NCI-H2196 treated with DMSO at 0.1 percent for 48 hours (cell line): ENCODE measurements at regions not wholly inside any gene's neighbourhood (a gene's known extent, or its start where the extent isn't known, plus 50 kb on each side); places are given as distances from the start of the nearest gene placed in this dataset.

Experiments used
- DNase-seq: peaks from one replicate; lab custom pipeline; 2025; ENCODE audit not compliant: unreplicated experiment; lab: John Stamatoyannopoulos, UW

DNA sequence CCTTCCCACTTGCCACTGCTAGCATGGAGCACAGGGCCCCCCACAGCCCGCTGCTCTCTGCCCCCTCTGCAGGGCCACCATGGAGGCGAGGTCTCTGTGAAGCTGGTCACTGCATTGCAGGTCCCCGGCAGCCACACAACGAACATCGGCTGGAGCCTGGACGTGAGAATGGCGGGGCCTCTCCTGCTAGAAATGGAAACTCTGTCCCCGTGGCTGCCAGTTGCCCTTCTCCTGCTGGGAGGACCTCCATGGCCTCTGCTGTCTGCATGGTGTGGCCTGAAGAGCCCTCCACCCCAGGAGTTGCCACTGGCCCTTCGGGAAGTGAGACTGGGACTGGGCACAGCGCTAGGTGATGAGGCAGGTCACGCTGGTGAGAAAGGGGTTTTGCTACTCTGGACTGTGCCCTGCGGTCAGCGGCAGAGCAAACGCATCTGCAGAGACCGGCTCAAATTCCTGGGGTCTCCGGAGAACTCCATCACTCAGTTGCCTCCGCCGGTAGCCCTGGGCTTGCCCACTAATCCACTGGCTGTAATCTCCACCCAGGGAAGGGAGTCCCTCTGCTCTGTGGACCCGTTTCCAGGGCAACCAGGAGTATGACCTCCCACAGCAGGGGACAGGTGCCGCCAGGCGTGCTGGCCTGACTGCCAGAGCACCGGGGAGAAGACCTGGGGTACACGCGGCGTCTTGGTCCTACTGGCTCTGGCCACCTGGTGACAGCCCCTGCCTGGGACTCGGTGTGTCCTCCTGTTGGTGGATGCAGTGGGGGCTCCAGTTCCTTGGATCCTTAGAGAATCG is 806.3 kb downstream of the BRD1 start:
- DNase-seq: no peak

DNA sequence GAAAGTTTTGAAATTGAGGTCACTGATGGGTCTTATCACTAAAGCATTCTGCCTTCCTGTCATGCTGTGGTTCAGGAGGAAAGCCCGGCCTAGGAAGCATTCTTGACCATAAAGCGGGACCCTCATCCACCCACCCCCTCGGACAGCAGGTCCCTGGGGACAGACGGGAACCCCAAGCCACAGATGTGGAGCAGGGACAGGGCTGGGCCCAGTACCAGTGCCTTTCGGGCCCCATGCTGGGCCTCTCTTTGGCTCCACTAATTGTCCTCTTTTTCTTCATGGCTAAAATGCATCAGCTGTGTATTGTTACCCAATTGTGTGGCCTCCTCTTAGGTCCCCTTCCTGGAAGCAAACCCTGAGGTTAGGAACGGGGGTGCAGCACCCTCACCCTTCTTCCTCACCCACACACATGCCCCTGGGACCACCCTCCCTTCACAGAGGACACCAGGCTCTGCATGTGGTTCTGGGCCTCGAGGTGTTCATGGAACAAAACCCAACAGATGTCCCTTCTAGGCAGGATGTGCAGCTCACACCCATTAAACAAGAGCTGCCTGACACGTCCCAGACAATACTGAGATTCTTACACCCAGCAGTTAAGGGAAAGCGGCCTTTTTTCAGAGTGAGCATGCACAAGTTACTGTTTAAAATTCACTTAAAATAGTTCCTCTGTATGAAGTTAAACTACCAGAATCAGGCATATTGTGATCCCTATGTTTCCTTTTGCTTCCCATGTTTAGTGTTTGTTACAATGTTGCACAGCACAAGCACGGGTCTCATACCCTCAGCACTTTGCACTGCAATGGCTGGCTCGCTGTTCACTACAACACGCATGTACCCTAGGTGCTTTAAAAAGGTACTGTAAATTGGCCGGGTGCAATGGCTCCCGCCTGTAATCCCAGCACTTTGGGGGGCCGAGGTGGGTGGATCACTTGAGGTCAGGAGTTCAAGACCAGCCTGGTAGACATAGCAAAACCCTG is 807.6 kb downstream of the BRD1 start:
- no peak for DNase-seq

DNA sequence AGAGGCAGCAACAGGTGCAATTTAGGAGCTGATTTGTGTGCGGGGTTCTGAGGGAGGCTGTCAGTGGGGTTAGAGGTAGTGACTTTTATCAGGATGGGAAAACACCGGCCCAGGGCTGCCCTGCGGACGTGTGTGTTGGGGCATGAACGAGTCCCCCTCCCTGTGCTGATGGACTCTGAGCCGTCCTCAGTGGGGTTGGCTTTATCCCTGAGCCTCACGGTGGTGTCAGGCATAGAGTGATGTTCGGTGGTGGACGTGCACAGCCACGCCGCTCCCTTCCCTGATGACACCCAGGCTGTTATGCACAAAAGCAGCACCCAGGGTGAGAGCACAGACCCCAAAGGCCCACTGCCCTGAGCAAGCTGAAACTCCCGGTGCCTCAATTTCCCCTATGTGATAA is 809.1 kb downstream of the BRD1 start:
- DNase-seq: no peak

DNA sequence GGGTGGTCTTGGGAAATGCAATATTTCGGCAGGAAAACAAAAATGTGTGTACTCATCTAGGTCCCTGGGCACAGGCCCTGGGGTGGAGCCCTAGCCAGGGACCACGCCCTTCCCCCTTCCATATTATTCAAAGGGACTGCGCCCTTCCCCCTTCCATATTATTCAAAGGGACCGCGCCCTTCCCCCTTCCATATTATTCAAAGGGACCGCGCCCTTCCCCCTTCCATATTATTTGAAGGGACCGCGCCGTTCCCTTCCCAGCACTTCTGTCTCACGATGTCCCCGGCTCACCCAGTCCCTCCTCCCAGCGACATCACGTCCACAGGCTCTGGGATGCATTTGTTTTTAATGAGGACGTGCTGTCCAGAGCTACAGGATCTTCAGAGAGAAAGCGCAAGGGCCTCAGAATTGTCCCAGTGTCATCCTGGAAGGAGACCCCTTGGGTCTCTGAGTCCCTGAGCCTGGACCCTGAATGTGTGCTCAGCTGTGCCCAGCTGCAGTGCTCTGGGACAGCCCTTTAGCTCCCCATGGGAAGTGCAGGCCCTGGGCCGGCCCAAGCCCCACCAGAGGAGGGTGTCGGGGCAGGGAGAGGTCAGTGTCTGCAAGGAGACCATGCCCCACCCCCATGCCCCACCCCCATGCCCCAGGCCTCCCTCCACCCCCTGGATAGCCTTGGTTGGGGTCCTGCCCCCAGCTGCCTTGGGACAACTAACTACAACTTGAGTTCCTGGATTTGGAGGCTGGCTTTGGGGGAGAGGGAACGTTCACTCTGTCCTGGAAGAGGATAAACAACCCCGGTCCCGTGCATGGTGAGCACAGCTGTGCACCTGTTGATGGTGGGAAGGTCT is 810.0 kb downstream of the BRD1 start:
- no peak for DNase-seq

DNA sequence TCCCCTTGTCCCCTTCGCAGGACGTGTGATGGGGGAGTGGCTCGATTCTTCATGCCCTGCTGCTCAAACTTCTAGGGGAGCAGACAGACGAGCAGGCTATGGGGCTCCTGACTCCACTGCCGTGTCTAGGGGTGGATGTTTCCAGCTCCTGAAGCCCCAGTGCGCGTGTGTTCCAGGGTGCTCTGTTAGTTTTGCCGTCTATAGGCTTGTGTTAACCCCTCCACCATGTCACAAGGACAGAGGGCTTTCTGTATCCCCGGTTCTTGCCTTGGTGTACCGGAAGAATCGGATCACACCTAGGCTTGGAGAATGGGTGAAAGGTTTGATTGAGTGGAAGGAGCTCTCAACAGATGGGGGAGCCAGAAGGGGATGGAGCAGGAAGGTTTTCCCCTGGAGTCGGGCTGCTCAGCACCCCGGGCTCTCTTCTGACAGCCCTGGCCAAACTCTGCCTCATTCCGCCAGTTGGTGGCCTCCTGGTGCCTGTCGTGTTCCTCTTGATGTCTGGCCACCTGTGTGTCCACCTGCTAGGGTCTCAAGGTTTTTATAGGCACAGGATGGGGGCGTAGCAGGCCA is 810.7 kb downstream of the BRD1 start:
- DNase-seq: no peak

DNA sequence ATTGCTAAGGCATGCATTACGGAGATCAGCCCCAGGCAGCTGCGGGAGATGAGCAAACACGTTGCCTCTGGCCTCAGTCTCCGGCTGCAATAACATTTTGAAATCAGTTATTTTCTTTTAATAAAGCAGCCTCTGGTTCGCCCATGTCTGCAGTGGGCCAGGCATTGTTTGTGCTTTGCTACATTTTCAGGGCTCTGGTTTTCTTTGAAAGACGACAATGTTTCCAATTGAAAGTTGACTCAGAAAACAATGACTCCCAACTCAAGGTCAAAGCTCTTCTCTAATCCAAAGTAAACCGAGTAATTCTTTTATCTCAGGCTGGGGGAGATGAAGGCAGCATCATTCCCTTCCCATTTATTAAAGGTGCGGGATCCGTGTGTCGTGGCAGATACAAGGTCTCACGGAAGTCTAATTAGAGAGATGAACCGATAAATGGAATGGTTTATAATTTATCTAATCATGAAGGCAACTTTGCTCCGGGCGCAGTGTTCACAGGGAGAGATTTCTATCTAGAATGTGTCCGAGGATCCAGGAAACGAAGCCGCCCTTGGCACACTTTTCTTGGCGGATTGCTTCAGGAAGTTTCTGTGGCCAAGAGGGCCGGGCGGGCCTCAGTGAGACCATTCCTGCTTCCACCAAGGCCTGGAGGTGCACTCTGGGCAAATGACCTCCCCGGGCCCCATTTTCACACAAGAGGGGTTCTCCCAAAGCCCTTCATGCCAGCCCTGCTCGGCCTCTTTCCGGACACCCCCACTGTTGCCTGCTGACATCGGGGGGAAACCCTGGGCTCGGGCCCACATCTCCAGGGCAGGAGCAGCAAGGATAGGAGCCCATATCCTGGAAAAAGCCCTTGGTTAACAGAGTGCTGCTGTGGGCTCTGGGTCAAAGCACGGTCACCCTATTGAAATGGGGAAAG is 811.4 kb downstream of the BRD1 start:
- no peak for DNase-seq

DNA sequence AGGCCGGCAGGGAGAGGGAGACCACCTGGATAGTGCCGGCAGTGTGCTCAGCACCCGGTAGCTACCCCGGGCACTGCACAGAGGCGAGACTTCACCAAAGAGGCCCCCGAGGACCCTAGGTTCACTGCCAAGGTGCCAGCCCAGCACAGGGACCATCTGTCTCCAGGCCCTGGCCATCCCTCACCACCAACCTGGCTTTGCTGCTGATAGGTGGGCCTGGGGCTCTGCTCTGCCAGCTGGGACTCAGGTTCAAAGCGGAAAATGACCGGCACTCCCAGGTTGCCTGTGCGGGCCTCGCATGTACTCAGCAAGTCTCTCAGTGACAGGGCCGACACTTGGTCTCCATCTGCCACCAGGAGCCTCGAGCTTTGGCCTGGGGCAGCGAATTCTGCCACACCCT is 812.2 kb downstream of the BRD1 start:
- no peak for DNase-seq

DNA sequence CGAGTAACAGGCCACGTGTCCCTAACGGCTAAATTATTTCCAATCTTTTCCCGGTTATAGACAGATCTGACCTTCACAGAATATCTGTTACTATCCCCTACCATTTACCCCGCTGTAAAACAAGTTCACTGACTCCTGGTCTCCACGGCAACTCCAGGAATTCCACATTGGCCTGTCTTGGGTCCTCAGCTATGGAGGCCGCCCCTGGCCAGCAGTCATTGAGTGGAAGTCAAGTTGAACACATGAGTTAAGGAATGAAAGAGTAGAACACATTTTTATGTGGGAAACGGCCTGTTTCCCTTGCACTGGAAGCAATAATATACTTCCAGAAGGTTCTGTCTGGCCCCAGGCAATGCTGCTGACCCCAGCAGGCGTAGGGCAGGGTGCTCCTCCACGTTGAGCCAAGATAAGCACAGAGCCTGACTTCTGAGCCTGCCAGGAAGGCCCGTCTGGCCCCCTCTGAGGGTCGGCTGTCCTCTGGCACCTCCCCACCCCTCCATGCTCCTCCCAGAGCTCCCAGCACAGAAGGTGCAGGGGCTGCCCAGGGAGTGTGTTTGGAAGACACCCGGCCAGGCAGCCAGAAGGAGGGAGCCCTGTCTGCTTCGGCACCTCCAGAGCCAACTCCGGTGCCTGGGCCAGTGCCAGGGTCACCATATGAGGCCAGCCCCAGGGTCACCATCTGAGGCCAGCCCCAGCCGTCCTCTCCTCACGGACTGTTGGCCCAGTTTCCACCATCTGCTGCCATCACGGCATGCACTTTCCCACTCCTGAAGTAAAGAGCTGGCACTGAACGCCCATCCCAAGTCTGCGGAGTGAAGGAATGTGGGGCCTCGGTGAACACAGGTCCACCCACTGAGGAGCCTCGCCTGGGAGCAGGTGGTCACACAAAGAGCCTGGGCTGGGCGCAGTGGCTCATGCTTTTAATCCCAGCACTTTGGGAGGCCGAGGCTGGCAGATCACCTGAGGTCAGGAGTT is 813.2 kb downstream of the BRD1 start:
- no peak for DNase-seq

DNA sequence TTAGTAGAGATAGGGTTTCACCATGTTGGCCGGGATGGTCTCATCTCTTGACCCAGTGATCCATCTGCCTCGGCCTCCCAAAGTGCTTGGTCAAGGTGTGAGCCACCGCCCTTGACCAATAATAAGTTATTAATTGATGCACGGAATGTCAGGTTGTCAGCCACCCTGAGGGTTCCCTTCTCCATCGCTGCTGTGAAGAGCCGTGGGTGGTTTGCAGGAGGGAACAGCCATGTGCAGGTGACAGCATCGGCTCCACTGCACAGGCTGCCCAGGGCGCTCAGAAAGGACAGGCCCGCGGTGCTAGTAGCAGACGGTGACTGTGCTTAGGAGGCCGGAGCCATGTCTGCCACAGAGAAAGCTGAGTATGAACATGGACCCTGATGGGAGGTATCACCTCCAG is 814.0 kb downstream of the BRD1 start:
- DNase-seq: no peak

DNA sequence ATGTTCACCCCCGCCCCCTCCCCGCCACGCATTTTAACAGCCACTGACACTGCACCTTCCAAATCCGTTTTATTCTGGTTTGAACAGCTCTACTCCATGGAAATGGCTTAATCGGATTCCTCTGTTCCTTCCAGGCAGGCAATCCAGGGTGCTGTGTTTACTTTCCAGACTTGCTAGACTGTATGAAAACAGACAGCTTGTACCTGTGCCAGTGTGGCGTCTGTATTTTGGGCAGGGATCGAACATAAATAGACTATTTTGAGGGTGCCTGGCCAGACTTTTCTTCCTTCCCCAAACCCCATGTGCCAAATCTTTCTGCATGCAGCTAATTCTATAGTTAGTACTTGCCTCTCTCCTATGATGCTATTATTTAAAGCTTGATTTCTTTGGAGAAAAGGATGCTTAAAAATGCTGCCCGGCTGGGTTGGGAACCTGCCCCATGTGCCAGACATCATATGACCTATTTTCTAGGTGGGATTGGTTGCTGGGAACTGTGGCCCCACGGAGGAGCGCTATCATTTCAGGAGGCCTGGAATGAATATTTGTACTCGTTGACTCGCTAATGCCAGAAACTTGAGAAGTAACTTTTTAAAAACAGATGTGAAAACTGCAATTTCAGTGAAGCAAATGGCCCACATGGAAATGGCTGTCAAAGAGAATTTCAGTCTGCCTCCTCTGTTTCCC is 814.8 kb downstream of the BRD1 start:
- no peak for DNase-seq

DNA sequence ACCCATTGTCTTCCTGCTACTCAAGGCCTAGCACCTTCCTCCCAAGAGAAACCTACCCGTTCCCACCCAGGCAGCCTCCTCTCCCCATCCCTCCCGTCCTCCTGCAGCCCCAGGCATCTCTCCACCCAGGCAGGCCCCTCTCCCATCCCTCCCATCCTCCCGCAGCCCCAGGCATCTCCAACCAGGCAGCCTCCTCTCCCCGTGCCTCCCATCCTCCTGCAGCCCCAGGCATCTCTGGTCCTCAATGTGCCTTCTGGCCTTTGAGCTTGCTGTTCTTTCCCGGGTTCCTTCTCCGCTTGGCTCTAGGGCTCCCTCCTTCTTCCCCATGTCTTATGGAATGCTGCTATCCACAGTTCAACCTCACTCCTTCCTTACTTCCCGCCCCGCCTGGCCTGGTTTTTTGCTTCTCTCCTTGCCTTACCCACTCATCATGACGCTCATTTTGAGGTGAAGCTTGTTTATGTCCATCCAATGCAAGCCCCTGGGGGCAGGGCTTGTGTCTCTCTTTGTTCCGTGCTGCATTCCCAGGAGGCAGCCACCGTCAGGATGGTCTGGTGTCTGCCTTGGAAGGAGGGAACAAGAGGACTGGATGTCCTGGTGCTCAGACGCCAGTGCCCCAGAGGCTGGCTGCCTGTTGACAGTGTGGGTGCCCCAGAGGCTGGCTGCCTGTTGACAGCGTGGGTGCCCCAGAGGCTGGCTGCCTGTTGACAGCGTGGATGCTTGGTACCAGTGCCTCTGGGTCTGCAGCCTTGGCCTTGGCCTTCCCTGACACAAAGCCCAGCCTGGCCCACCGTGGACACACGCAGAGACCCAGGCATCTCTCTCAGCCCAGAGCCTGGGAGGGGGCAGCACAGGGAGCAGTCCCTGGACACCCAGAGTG is 815.7 kb downstream of the BRD1 start:
- DNase-seq: no peak

DNA sequence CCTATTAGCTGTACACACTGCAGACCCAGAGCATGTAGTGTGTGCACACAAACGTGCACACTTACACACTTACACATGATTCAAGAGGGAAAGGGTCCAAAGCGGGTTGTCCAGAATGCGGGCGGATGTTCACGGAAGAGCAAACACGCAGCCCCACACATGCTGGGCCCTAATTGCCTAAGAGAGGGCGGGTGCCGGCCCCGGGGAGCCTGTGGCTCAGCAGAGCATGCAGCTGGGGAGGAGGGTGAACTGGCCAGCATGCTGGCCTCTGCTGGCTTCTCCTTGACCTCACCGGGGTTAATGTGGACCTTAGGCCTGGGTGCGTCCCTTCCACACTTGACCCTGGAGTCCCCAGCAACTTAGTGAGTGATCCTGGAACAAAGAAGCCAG is 816.3 kb downstream of the BRD1 start:
- no peak for DNase-seq

DNA sequence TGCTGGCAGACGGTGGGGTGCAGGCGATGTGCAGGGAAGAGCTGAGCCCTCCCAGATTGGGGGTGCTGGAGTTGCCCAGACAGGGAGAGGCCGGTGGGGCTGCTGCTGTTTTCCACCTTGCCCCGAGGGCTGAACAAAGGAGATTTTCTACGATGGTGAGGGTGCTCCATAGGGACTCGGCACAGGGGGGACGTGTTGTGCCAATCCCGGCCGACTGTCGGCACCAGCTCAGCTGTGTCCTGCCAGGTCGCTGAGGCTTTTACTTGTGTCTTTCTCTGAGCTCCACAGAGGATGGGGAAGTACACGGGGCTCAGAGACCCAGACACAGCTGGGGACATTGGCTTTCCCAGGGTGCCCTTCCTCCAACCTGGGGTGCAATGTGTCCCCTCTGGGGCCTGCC is 816.8 kb downstream of the BRD1 start:
- no peak for DNase-seq

DNA sequence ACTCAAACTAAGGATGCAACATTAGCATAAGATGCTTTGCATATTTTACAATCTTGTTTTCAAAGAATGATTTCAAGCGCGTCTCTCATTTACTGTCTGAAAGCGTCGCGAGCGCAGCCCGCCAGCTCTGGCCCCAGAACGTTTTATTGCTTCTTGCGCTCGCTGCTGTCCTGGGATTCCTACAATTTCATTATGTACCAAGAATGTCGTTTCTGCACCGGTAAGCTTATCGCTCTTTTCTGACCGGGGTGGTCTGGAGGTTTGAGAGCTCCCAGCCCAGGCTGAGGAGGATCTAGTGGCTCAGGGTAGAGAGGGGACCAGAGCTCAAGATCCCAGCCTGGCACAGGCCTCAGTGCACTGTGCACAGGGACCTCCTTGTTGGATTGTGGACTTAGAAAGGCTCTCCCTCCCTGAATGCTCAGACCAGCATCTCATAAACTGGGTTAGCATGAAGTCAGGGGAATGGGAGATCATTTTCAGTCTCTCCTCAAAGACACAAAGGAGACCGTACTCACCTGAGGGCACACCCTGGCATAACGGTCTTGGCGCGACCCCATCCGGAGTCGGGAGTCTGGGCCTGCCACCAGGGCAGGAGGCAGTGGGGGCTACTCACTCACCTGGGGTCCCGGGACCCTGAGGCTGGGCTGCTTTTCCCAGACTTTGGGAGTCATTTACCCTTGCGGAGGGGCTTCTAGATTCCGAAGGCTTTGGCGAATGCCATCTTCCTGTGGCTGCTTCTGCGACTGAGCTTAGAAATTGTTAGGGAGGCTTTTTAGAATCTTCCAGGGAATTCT is 817.4 kb downstream of the BRD1 start:
- DNase-seq: no peak

DNA sequence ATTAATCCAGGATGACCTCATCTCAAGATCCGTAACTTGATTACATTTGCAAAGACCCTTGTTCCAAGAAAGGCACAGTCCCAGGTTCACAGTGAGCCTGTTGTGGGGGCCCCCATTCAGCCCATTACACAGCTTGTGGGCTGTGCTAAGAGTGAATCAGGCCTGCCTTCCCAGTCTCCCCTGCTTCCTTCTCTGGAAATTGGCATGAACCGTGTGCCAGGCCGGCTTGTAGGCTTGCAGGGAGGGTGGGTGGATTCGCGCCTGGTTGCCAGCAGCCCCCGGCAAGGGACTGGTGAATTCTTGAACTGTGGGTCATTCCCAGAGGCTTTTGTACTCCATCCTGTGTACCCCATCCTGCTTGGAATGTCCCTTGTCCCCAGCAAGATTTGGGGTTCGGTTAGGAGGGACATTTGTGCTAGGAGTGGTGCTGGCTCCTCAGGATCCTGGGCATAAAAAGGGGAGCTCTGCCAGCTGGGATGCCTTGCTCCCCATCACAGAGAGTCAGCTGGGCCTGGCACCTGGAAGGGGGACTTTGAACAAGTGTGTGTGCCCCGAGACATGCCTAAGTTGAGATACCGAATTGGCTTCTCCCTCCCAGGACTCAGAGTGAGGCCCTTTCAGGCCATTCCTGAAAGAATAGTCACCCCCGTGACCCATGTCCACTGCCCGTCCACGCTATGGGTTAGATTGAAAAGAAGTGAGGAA is 818.2 kb downstream of the BRD1 start:
- no peak for DNase-seq
